HUES6 (cell line): ENCODE measurements at regions not wholly inside any gene's neighbourhood (a gene's known extent, or its start where the extent isn't known, plus 50 kb on each side); places are given as distances from the start of the nearest gene placed in this dataset.
"Not testable (repeated sequence)": the region's sequence is repeated elsewhere in the genome, so short reads cannot be mapped to it uniquely, and the experiment has no call there.

ENCODE experiments used
- H3K27ac ChIP-seq: 2 replicates; pipeline ENCODE4 v1.7.0; 2013; ENCODE audit warnings: low read depth, mild to moderate bottlenecking, low read length, inconsistent platforms
- H3K27me3 ChIP-seq: 2 replicates; pipeline ENCODE4 v1.6.1; 2013; ENCODE audit warnings: low read length; ENCODE audit not compliant: control insufficient read depth, insufficient read depth
- H3K36me3 ChIP-seq: 2 replicates; pipeline ENCODE4 v1.6.1; 2013; ENCODE audit warnings: low read length; ENCODE audit not compliant: control insufficient read depth, insufficient read depth
- H3K4me1 ChIP-seq: 2 replicates; pipeline ENCODE4 v1.6.1; 2013; ENCODE audit warnings: low read length; ENCODE audit not compliant: control insufficient read depth, insufficient read depth
- H3K4me3 ChIP-seq: 2 replicates; pipeline ENCODE4 v1.5.1; 2013; ENCODE audit warnings: low read depth, low read length
- H3K9ac ChIP-seq: one replicate; pipeline ENCODE4 v1.6.1; 2013; ENCODE audit warnings: mild to moderate bottlenecking, low read length
- H3K9me3 ChIP-seq: 2 replicates; pipeline ENCODE4 v1.6.1; 2013; ENCODE audit warnings: low read depth, low read length; ENCODE audit not compliant: control insufficient read depth, insufficient read depth

- Histone ChIP-seq H3K36me3 (no peaks in the 10 kb centered on the region), H3K9me3 (0 out of 2 replicates have a peak, but pooled peaks cover 8% of the 10 kb centered on the region), H3K4me1 (no peaks in the 10 kb centered on the region), H3K27me3 (no peaks in the 10 kb centered on the region), H3K4me3 (no peak overlapping the region), H3K9ac (no peak overlapping the region), H3K27ac (no peak overlapping the region)
These were observed 438.9 kb downstream of the ARL4A start for GRCh38 chr7:13126347-13126746.

GRCh38 chr7:13130321-13130720 lies 442.9 kb downstream of the ARL4A start:
- Histone ChIP-seq H3K4me1 (no peaks in the 10 kb centered on the region), H3K4me3 (no peak overlapping the region), H3K36me3 (no peaks in the 10 kb centered on the region)

GRCh38 chr7:13130906-13131305 lies 443.5 kb downstream of the ARL4A start:
- H3K27me3 ChIP-seq, H3K36me3 ChIP-seq, H3K9ac ChIP-seq, H3K27ac ChIP-seq, H3K4me1 ChIP-seq, H3K4me3 ChIP-seq, H3K9me3 ChIP-seq: not testable (repeated sequence)

More at GRCh38 chr7:13130321-13130720, 442.9 kb downstream of the ARL4A start:
- H3K27ac ChIP-seq: no peak overlapping the region
- H3K27me3 ChIP-seq: no peaks in the 10 kb centered on the region
- H3K9ac ChIP-seq: no peak overlapping the region
- no peaks in the 10 kb centered on the region for H3K9me3 ChIP-seq

- H3K4me3 ChIP-seq: no peak overlapping the region
- no peaks in the 10 kb centered on the region for H3K36me3 ChIP-seq
- H3K27me3 ChIP-seq: no peaks in the 10 kb centered on the region
- peaks cover 8% of the 10 kb centered on the region for H3K9me3 ChIP-seq
- no peak overlapping the region for H3K27ac ChIP-seq
- no peak overlapping the region for H3K9ac ChIP-seq
- no peaks in the 10 kb centered on the region for H3K4me1 ChIP-seq
These were observed 444.9 kb downstream of the ARL4A start for GRCh38 chr7:13132314-13132713.

GRCh38 chr7:13136345-13136744 lies 448.9 kb downstream of the ARL4A start:
- not testable (repeated sequence) for H3K9ac ChIP-seq, H3K4me1 ChIP-seq, H3K36me3 ChIP-seq, H3K27me3 ChIP-seq, H3K27ac ChIP-seq, H3K4me3 ChIP-seq
- peaks cover 14% of the 10 kb centered on the region for H3K9me3 ChIP-seq

GRCh38 chr7:13139436-13139835 lies 452.0 kb downstream of the ARL4A start:
- Histone ChIP-seq H3K27ac (no peak overlapping the region), H3K9ac (no peak overlapping the region), H3K4me3 (no peak overlapping the region), H3K27me3 (no peaks in the 10 kb centered on the region), H3K36me3 (no peaks in the 10 kb centered on the region), H3K9me3 (peaks cover 14% of the 10 kb centered on the region), H3K4me1 (no peaks in the 10 kb centered on the region)

- Histone ChIP-seq H3K36me3 (no peaks in the 10 kb centered on the region), H3K4me3 (no peak overlapping the region), H3K27ac (no peak overlapping the region), H3K9me3 (no peaks in the 10 kb centered on the region), H3K27me3 (no peaks in the 10 kb centered on the region), H3K4me1 (no peaks in the 10 kb centered on the region), H3K9ac (no peak overlapping the region)
These were observed 457.2 kb downstream of the ARL4A start for GRCh38 chr7:13144673-13145072.

GRCh38 chr7:13148548-13148947 lies 461.1 kb downstream of the ARL4A start:
- Histone ChIP-seq H3K4me1 (no peaks in the 10 kb centered on the region), H3K9ac (no peak overlapping the region), H3K4me3 (no peak overlapping the region), H3K36me3 (no peaks in the 10 kb centered on the region), H3K27ac (no peak overlapping the region), H3K27me3 (no peaks in the 10 kb centered on the region), H3K9me3 (no peaks in the 10 kb centered on the region)

GRCh38 chr7:13151978-13152377 lies 464.5 kb downstream of the ARL4A start:
- H3K27me3 ChIP-seq: no peaks in the 10 kb centered on the region
- no peak overlapping the region for H3K4me3 ChIP-seq
- H3K4me1 ChIP-seq: 0 out of 2 replicates have a peak, but pooled peaks cover 2% of the 10 kb centered on the region
- H3K9ac ChIP-seq: no peak overlapping the region
- no peaks in the 10 kb centered on the region for H3K9me3 ChIP-seq
- H3K27ac ChIP-seq: no peak overlapping the region
- no peaks in the 10 kb centered on the region for H3K36me3 ChIP-seq

- Histone ChIP-seq H3K9ac (no peak overlapping the region), H3K4me3 (no peak overlapping the region), H3K36me3 (no peaks in the 10 kb centered on the region), H3K4me1 (0 out of 2 replicates have a peak, but pooled peaks cover 2% of the 10 kb centered on the region), H3K27ac (no peak overlapping the region), H3K9me3 (no peaks in the 10 kb centered on the region), H3K27me3 (no peaks in the 10 kb centered on the region)
These were observed 465.3 kb downstream of the ARL4A start for GRCh38 chr7:13152755-13153154.

- Histone ChIP-seq H3K4me3 (no peak overlapping the region), H3K27ac (no peak overlapping the region), H3K27me3 (no peaks in the 10 kb centered on the region), H3K9me3 (no peaks in the 10 kb centered on the region), H3K36me3 (no peaks in the 10 kb centered on the region), H3K4me1 (0 out of 2 replicates have a peak, but pooled peaks cover 2% of the 10 kb centered on the region), H3K9ac (no peak overlapping the region)
These were observed 465.8 kb downstream of the ARL4A start for GRCh38 chr7:13153266-13153665.

GRCh38 chr7:13153742-13154141 lies 466.3 kb downstream of the ARL4A start:
- Histone ChIP-seq H3K9ac (no peak overlapping the region), H3K27me3 (no peaks in the 10 kb centered on the region), H3K4me1 (0 out of 2 replicates have a peak, but pooled peaks cover 2% of the 10 kb centered on the region), H3K9me3 (no peaks in the 10 kb centered on the region), H3K27ac (no peak overlapping the region), H3K4me3 (no peak overlapping the region), H3K36me3 (no peaks in the 10 kb centered on the region)
